Endothelial cell (in vitro differentiated cells): ENCODE measurements at regions not wholly inside any gene's neighbourhood (a gene's known extent, or its start where the extent isn't known, plus 50 kb on each side); places are given as distances from the start of the nearest gene placed in this dataset.
"Not testable (repeated sequence)": the region's sequence is repeated elsewhere in the genome, so short reads cannot be mapped to it uniquely, and the experiment has no call there.

Experiments
- DNase-seq: peaks from one replicate; pipeline ENCODE4 v3.0.0; 2021; ENCODE audit warnings: low spot score
- H3K27ac Mint-ChIP-seq: one replicate; pipeline ENCODE4 v1.8.0; 2021; ENCODE audit warnings: mixed read lengths, inconsistent platforms; ENCODE audit not compliant: unreplicated experiment
- H3K27me3 Mint-ChIP-seq: one replicate; pipeline ENCODE4 v1.8.0; 2021; ENCODE audit warnings: mild to moderate bottlenecking, moderate library complexity, mixed read lengths, inconsistent platforms; ENCODE audit not compliant: unreplicated experiment
- H3K36me3 Mint-ChIP-seq: one replicate; pipeline ENCODE4 v1.8.0; 2021; ENCODE audit warnings: mild to moderate bottlenecking, low read depth, mixed read lengths, inconsistent platforms; ENCODE audit not compliant: unreplicated experiment
- H3K4me1 Mint-ChIP-seq: one replicate; pipeline ENCODE4 v1.8.0; 2021; ENCODE audit warnings: mild to moderate bottlenecking, mixed read lengths, inconsistent platforms; ENCODE audit not compliant: unreplicated experiment
- H3K4me3 Mint-ChIP-seq: one replicate; pipeline ENCODE4 v1.8.0; 2021; ENCODE audit warnings: mild to moderate bottlenecking, mixed read lengths, inconsistent platforms; ENCODE audit not compliant: unreplicated experiment
- H3K9me3 Mint-ChIP-seq: one replicate; pipeline ENCODE4 v1.8.0; 2021; ENCODE audit warnings: mixed read lengths, inconsistent platforms; ENCODE audit not compliant: unreplicated experiment
- TF ChIP-seq, protein P1 (sequence below): fragments of 200-600 bp; sonication (generic); IDR thresholded peaks from one replicate; pipeline ENCODE4 v1.5.0; 2021; ENCODE audit warnings: antibody characterized with exemption; ENCODE audit not compliant: unreplicated experiment

DNA sequence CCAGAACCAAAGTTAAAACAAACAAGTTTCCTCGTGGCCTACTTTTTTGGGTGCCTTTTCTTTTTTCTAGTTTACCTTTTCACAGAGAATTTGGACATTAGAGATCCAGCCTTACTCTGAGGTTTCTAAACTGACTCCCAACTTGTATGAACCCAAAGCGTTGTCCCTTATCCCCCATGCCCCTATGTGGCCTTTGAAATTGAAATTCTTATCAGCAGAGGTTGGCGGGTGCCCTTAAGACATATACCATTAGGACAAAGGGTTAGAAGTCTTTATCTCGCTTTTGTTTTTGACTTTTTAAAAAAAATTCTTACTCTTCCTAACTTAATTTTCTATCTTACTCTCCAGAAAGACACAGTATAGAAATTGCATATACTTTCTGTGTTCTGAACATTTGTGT, 76.3 kb upstream of the C7orf33 start:
- no peaks in the 10 kb centered on the region for H3K36me3 Mint-ChIP-seq
- no peak for DNase-seq
- H3K27ac Mint-ChIP-seq: no peak overlapping the region
- TF ChIP-seq, protein P1, sequence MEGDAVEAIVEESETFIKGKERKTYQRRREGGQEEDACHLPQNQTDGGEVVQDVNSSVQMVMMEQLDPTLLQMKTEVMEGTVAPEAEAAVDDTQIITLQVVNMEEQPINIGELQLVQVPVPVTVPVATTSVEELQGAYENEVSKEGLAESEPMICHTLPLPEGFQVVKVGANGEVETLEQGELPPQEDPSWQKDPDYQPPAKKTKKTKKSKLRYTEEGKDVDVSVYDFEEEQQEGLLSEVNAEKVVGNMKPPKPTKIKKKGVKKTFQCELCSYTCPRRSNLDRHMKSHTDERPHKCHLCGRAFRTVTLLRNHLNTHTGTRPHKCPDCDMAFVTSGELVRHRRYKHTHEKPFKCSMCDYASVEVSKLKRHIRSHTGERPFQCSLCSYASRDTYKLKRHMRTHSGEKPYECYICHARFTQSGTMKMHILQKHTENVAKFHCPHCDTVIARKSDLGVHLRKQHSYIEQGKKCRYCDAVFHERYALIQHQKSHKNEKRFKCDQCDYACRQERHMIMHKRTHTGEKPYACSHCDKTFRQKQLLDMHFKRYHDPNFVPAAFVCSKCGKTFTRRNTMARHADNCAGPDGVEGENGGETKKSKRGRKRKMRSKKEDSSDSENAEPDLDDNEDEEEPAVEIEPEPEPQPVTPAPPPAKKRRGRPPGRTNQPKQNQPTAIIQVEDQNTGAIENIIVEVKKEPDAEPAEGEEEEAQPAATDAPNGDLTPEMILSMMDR: no peak
- no peaks in the 10 kb centered on the region for H3K4me1 Mint-ChIP-seq
- H3K4me3 Mint-ChIP-seq: no peak overlapping the region
- no peaks in the 10 kb centered on the region for H3K9me3 Mint-ChIP-seq
- H3K27me3 Mint-ChIP-seq: no peaks in the 10 kb centered on the region

DNA sequence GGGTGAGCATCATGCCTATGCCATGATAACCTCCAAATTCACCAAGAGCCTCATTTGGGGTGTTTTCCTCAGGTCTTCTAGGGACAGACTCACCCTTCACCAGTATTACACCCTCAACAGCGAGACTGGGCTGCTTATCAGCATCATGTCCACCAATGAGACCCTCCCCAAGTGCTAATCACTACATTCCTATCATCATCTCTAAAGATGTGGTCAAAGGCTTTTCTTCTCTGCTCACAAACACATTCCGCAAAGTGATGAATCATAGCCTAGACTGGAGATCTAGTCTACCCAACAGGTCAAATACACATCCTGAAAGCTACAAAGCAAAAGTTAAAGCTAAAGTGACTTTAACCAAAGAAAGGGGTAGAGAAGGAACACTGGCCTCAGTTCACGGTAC, 75.3 kb upstream of the C7orf33 start:
- H3K9me3 Mint-ChIP-seq: no peaks in the 10 kb centered on the region
- H3K4me1 Mint-ChIP-seq: no peaks in the 10 kb centered on the region
- H3K4me3 Mint-ChIP-seq: no peak overlapping the region
- TF ChIP-seq, protein P1: no peak
- no peak overlapping the region for H3K27ac Mint-ChIP-seq
- no peak for DNase-seq
- no peaks in the 10 kb centered on the region for H3K27me3 Mint-ChIP-seq
- no peaks in the 10 kb centered on the region for H3K36me3 Mint-ChIP-seq

DNA sequence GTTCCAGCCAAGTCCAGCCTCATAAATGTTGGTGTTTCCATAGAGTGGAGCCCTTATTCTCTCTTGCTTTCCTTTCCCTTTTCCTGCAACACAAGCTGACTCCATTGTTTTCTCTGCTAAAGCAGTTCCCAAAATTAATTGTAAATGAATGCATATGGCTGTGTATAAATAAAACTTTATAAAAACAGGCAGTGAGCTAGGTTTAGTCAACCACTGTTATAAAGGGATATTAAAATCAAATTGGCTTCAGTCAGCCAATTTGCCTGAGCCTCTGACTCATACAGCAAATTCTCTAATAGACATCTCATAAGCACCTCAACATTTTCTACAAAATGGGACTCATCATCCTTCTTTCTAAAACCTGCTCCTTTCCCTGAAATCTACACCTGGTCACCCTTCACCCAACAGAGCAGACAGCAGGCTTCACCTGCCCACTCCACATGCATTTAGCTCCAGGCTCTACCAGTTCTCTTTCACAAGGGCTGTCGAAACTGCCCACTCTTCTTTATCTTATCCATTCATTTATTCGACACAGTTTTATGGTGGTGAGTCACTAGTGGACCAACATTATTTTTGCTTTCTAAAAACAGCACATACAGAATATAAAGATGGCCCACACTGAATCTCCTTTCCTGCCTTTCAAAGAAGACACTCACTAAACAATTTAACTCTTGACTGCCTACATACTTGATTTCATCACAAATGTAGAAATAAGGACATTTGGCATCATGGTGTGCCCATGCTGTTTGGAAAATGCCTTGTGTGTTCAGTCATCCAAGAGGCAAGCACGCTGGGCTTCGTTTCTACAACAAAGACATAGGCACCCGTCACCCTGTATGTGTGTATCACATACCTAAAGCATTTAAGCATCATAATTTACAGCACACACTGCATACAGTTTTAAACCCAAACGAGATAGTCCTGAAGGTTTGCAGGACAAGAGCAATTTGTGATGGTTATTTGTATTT, 74.6 kb upstream of the C7orf33 start:
- H3K27me3 Mint-ChIP-seq: no peaks in the 10 kb centered on the region

GRCh38 chr7:148519386-148519785, 71.2 kb upstream of the C7orf33 start:
- not testable (repeated sequence) for H3K27ac Mint-ChIP-seq

More for the DNA sequence above, 74.6 kb upstream of the C7orf33 start:
- H3K4me3 Mint-ChIP-seq: no peak overlapping the region
- H3K4me1 Mint-ChIP-seq: no peaks in the 10 kb centered on the region
- TF ChIP-seq, protein P1: no peak
- H3K9me3 Mint-ChIP-seq: no peaks in the 10 kb centered on the region
- H3K27ac Mint-ChIP-seq: no peak overlapping the region
- DNase-seq: no peak
- no peaks in the 10 kb centered on the region for H3K36me3 Mint-ChIP-seq

DNA sequence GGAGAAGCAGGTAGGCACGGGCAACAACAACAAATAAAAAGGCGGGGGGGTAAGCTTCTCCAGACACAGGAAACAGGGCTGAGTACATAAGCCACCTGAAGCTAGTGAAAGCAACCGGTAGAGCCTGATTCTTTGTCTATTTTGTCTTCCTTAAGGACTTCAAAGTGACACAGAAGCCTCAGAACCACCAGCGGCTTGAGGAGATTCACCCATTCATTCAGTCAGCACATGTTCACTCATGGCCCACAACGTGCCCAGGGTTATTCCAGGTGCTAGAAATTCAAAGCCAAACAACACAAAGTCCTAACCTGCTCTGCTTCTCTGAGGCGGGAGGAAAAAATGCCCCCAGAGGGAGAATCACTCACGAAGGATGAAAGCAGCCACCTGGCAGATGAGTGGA, 69.3 kb upstream of the C7orf33 start:
- H3K4me3 Mint-ChIP-seq: no peak overlapping the region
- H3K9me3 Mint-ChIP-seq: no peaks in the 10 kb centered on the region
- H3K27me3 Mint-ChIP-seq: peaks cover 2% of the 10 kb centered on the region
- TF ChIP-seq, protein P1: no peak
- H3K27ac Mint-ChIP-seq: no peak overlapping the region
- peaks cover 9% of the 10 kb centered on the region for H3K4me1 Mint-ChIP-seq
- DNase-seq: no peak
- no peaks in the 10 kb centered on the region for H3K36me3 Mint-ChIP-seq

More at GRCh38 chr7:148519386-148519785, 71.2 kb upstream of the C7orf33 start:
- not testable (repeated sequence) for H3K9me3 Mint-ChIP-seq, H3K4me3 Mint-ChIP-seq, DNase-seq, H3K36me3 Mint-ChIP-seq, H3K4me1 Mint-ChIP-seq, H3K27me3 Mint-ChIP-seq
